GM21717 (cell line): ENCODE measurements at regions not wholly inside any gene's neighbourhood (a gene's known extent, or its start where the extent isn't known, plus 50 kb on each side); places are given as distances from the start of the nearest gene placed in this dataset.
A peak's percentile ranks its signal among the peaks of the same experiment; 100 is the strongest.

Experiments used
- ATAC-seq: cut with Tn5 transposase; IDR thresholded peaks from one replicate; pipeline ENCODE4 v1.9.1; 2021; ENCODE audit warnings: mild to moderate bottlenecking, moderate library complexity; ENCODE audit not compliant: unreplicated experiment

DNA sequence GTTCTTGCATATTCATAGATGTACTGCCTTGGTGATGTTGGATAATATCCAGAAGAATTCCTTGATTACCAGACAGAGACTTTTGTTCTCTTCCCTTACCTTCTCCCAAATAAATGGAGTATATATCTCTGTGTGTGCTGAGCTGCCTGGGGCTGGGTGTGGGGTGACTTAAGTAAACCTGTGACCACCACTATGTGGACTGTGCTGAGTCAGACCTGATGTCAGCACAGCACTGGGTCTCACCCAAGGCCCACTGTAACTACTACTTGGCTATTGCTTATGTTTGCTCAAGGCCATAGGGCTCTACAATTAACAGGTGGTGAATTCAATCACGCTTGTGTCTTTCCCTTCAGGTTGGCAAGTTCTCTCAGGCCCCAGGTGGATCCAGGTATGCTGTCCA lies 145.7 kb upstream of the MDGA2 start:
- no peak for ATAC-seq

DNA sequence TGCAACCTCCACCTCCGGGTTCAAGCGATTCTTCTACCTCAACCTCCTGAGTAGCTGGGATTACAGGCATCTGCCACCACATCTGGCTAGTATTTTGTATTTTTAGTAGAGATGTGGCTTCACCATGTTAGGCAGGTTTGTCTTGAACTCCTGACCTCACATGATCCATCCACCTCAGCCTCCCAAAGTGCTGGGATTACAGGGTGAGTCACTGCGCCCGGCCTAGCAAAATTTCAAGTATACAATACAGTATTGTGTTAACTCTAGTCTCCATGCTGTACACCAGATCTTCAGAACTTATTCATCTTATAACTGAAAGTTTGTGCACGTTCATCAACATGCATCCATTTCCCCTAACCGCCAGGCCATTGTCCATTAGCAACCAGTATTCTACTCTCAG lies 115.1 kb upstream of the MDGA2 start:
- ATAC-seq = no peak

DNA sequence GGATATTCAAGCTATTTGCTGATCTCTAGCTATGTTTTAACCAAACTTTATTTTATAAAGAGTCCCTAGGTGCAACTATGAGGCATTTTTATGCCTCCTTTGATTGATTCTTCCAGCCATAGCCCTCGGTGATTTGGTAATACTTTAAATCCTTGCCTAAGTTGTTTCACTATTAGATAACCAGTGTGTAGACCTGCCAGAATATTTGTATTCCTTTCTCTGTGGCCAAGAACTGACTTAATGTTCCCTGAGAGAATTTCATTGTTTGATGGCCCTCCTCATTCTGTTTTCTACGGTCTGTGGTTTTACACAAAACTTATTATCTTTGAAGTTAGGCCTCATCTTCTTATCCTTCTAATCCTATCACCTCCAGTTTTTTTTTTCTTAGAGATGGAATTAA lies 109.7 kb upstream of the MDGA2 start:
- ATAC-seq = no peak

DNA sequence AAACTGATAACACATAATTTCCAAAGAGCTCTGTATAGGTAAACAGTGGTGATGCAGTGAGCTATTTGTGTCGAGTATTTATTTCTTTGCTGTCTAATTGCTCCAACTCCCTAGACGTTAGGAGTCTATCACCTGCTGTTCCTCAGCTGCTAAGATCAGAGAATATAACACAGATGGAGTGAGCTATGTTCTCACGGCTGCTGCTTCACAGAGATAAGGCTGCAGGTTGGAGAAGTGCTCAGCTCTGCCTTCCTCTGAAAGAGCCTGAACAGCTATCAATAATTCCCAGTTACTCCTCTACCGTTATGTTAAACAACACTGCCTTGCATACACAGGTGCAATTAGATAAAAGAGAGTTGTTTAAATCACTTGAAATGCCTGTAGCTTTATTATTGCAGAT lies 103.2 kb upstream of the MDGA2 start:
- ATAC-seq = no peak

DNA sequence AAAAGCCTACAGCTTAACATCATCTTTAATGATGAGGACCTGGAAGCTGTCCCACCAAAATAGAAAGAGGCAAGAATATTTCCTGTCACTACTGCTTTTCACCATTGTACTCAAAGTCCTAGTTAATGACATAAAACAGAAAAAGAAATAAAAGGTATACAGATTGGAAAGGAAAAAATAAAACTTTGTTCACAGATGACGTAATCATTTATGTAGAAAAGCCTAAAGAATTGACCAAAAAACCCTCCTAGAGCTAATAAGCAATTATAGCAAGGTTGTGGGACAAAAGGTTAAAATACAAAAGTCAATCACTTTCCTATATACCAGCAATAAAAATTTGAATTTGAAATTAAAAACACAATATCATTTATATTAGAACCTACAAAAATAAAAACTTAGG lies 97.2 kb upstream of the MDGA2 start:
- no peak for ATAC-seq

DNA sequence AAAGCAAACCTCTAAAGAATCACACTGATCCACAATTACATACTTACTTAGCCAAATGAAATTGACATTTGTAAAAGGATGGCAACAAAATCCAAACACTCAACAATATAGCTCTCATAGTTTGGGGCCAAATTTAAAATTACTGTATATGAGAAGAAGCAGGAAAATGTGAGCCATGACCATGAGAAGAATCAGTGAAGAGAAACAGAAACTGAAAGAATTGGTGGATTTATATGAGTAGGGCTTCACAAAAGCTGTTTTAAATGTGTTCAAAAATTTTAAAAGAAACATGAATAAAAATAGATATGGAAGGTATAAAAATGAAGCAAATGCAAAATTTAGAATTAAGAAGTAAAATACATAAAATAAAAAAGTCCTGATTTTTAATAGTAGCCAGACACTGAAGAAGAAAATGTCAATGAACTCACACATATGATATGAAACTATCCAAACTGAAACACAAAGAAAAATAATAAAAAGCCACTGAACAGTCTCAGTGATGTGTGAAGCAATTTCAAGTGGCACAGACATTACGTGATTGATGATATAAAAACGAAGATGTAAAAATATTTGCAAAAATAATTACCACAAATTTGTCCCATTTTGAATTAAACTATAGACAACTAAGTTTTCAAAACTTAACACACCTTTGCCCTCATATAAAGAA lies 87.9 kb upstream of the MDGA2 start:
- ATAC-seq = peak; percentile 70

DNA sequence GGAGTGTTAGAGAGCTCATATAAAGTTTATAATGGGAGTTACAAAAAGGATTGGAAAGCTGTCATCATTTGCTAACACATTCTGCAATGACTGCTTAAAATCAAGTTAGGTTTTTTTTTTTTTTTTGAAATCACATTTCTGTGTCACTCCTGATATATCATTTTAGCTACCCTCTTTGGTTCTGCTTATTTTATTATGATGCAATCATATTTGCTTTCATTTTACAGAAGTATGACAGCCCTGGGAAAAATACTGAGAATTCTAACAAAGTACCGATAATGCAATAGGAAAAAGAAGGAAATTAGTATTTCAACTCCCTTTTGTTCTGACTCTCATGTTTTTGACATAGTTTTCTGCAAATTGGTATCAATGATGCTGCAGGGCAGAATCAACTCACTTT lies 71.6 kb upstream of the MDGA2 start:
- no peak for ATAC-seq

DNA sequence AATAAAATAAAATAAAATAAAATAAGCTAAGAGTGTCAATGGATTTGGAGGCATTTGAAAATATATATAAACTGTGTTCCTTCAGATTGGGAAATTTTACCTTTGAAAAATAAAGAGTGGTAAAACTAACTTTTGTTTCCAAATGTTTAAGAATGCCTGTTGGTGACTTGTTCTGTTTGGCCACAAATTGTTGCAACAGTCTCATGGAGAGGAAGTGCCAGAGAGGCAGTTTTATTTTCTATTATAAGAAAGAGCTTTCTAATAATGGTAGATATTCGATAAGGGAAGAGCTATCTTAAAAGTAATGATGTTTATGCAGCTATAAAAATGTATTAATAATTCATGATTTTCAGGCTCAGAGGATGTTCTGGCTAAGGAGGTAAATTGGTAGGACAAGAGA lies 68.8 kb upstream of the MDGA2 start:
- no peak for ATAC-seq

DNA sequence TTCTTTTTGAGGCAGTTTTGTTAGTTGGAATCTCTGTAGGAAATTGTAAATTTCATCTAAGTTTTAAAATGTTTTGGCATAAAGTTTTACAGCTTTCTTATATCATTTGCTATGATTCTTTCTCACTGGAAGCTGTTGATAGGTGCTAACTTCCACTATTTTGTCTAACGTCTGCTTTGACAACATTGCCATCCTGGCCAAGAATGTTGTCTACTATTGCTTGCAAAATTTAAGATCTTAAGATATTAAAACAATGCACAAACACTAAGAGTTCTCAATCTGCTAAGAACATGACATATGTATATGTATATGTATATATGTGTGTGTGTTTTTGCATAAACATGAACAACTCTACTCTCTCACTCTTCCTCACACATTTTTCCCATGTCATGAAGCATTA lies 64.1 kb upstream of the MDGA2 start:
- no peak for ATAC-seq

DNA sequence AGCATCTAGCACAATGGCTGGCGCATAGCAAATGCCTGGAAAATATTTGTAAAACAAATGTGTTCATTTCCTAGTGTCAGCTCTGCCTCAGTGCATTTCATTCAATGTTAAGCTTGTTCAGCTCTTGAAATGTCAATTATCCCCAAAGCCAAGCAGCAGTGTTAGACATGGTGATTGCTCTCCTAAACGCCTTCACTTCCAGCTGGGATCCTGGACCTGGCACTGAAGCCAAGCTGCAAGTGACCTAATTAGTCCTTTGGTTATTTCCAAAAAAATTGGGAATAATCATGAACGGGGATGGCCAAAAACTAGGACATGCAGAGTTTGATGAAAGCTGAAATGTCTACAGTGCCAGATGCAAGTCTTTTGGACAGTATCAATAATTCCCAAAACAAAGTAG lies 54.9 kb upstream of the MDGA2 start:
- ATAC-seq = no peak
